Peyer's patch (tissue), 4 donors: ENCODE measurements at regions not wholly inside any gene's neighbourhood (a gene's known extent, or its start where the extent isn't known, plus 50 kb on each side); places are given as distances from the start of the nearest gene placed in this dataset.
"Not testable (repeated sequence)": the region's sequence is repeated elsewhere in the genome, so short reads cannot be mapped to it uniquely, and the experiment has no call there.

Experiments
- DNase-seq, 3 donors: peaks; one replicate each; pipeline ENCODE4 v3.0.0-alpha.2; 2017 to 2019
- H3K27ac ChIP-seq, 4 donors: fragments of 200-600 bp; sonication (generic); one replicate each; pipeline ENCODE4 v1.5.1; 2016 to 2019
- H3K27me3 ChIP-seq, 2 donors: fragments of 200-600 bp; sonication (generic); one replicate each; pipeline ENCODE4 v1.5.1; 2019
- H3K36me3 ChIP-seq, 3 donors: fragments of 200-600 bp; sonication (generic); one replicate each; pipeline ENCODE4 v1.5.1; 2016 to 2019
- H3K4me1 ChIP-seq, 4 donors: fragments of 200-600 bp; sonication (generic); one replicate each; pipeline ENCODE4 v1.5.1; 2016 to 2019
- H3K4me3 ChIP-seq, 4 donors: fragments of 200-600 bp; sonication (generic); 1 replicate in 3 of 4; 2 replicates in 1 of 4; pipeline ENCODE4 v1.5.1; 2016 to 2019; ENCODE audit warnings: mild to moderate bottlenecking in 1 of 4
- H3K9me3 ChIP-seq, 4 donors: fragments of 200-600 bp; sonication (generic); one replicate each; pipeline ENCODE4 v1.5.1; 2016 to 2019; ENCODE audit warnings: mild to moderate bottlenecking in 1 of 4
- CTCF ChIP-seq, 6 experiments: fragments of 450-650 bp in 4 of 6; fragments of 200-600 bp in 2 of 6; sonication (generic) in 1 of 6; IDR thresholded peaks; one replicate each; pipeline ENCODE4 v1.5.1; 2017 to 2019; ENCODE audit warnings: antibody characterized with exemption in 6 of 6, mild to moderate bottlenecking in 3 of 6, moderate library complexity in 1 of 6
- POLR2A ChIP-seq, 2 donors: fragments of 450-650 bp; IDR thresholded peaks; one replicate each; pipeline ENCODE4 v1.5.1; 2017; ENCODE audit warnings: antibody characterized with exemption in 2 of 2, mild to moderate bottlenecking in 2 of 2, moderate library complexity in 2 of 2

DNA sequence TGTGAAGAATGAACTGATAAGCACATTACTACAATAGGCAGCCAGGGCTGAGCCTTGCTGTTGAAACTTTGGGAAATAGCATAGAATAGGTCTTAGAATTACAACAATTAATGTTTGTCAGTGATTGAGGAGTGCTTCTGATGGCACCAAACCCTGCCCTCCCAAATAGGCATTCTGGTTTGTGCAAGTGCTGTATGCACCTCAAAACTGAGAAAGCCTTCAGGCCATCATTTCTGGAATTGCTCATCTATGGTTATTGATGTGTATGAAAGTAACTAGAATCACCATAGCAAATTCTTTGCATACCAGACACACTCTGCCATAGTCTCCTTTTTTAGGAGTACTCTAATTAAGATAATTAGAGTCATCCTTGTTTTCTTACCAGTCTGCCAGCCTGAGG is 585.0 kb upstream of the MBL2 start:
- H3K9me3 ChIP-seq, result no peaks in the 10 kb centered on the region
- no peaks in the 10 kb centered on the region for H3K27me3 ChIP-seq
- no peak overlapping the region for H3K27ac ChIP-seq

DNA sequence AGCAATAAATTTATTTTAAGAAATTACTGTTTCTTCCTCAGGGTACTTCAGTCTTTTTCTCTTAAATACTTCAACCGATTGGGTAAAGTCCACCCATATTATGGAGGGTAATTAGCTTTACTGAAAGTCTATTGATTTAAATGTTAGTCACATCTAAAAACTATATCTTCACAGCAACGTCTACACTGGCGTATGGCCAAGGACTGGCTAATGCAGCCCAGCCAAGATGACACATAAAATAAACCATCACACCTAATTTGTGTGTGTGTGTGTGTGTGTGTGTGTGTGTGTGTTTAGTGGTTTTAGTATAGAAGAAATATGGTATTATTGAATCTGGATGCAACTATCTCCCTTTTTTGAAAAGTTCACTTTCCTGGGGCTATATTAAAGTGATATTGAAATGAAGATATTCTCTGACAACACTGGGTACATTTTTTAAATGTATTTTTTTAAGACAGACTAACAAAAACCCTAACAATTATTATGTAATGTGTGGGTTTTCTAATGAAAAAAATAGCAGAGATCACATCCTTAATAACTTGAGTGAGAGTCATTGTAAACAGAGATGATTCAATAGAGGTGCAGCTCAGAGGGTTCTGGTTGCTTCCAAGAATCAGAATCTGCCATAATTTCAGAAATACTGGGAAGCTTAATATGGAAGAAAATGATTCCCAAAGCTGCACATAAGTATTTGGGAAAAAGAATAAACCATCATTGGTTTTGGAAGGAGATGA is 584.2 kb upstream of the MBL2 start:
- DNase-seq, result no peak
- Histone ChIP-seq H3K4me1 (no peaks in the 10 kb centered on the region), H3K9me3 (no peaks in the 10 kb centered on the region), H3K4me3 (no peak overlapping the region), H3K27me3 (no peaks in the 10 kb centered on the region), H3K27ac (no peak overlapping the region), H3K36me3 (no peaks in the 10 kb centered on the region)
- TF ChIP-seq POLR2A (IDR thresholded peaks at IDR 0.05) (no peak), CTCF (IDR thresholded peaks at IDR 0.05) (no peak)

More for the DNA sequence above, 585.0 kb upstream of the MBL2 start:
- no peaks in the 10 kb centered on the region for H3K4me1 ChIP-seq
- no peak overlapping the region for H3K4me3 ChIP-seq
- DNase-seq, result no peak
- TF ChIP-seq POLR2A (IDR thresholded peaks at IDR 0.05) (no peak), CTCF (IDR thresholded peaks at IDR 0.05) (no peak)
- H3K36me3 ChIP-seq, result no peaks in the 10 kb centered on the region

GRCh38 chr10:53342531-53342930 is 569.9 kb upstream of the MBL2 start:
- not testable (repeated sequence) for H3K27ac ChIP-seq, H3K4me3 ChIP-seq, H3K27me3 ChIP-seq, H3K9me3 ChIP-seq, H3K36me3 ChIP-seq, H3K4me1 ChIP-seq, DNase-seq

DNA sequence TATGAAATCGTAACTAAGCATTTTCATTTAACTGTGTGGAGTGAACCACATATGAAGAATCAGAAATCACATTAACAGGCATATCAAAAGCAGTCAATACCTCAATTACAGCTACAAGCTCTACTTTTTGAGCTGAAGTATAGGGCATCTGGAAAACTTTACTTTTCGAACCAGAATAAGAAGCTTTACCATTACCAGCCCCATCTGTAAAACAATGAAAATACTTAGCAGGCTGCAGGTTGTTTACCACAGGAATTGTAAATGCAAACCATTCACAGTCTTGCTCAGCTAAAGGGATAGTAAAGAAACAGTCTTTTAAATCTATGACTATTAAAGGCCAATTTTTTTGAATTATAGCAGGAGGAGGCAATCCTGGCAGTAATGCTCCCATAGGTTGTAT is 565.6 kb upstream of the MBL2 start:
- not testable (repeated sequence) for DNase-seq, H3K9me3 ChIP-seq, H3K27ac ChIP-seq, H3K4me1 ChIP-seq, H3K36me3 ChIP-seq, H3K27me3 ChIP-seq, H3K4me3 ChIP-seq

DNA sequence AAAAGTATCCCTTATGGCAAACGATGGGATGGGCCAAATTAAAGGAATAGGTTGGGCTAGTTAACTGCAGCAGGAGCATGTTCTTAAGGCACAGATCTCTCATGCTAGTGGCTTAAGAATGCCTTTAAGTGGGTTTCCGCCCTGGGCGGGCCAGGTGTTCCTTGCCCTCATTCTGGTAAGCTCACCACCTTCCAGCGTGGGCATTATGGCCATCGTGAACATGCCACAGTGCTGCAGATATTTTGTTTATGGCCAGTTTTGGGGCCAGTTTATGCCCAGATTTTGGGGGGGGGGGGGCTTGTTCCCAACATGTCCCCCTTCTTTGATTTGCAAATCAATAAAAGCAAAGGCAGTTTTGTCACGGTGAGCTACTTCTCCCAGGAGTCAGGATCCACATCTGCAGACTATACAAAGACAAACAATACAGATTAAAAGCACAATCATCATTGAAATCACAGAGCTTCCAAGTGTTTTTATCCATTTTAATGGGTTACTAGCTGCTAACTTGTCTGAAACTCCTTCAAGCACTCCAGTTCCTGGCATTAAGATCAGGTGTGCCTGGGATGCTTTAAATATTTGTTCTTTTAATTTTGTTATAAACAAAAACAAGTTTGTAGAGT is 563.3 kb upstream of the MBL2 start:
- H3K36me3 ChIP-seq, H3K9me3 ChIP-seq, H3K4me1 ChIP-seq, DNase-seq, H3K4me3 ChIP-seq, H3K27ac ChIP-seq, H3K27me3 ChIP-seq: not testable (repeated sequence)

DNA sequence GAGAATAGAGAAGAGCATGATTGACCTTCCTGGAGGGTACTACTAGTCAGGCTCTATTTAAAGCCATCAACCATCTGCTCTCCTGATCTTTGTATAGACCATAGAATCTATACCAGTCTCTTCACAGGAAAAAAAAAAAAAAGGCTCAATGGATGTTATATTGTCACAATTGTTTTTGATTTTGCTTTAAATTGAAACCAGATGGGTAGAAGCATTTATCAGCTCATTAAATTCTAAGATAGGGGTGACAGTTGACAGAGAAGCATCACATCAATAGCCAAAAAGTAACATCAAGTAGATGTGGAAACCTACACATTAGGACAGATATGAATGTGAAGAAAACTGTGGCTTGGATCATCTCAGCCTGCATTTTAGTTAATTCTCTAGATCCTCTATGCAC is 558.9 kb upstream of the MBL2 start:
- H3K9me3 ChIP-seq, result no peaks in the 10 kb centered on the region
- H3K27me3 ChIP-seq, result no peaks in the 10 kb centered on the region
- H3K27ac ChIP-seq, result no peak overlapping the region
- no peaks in the 10 kb centered on the region for H3K4me1 ChIP-seq
- no peak for DNase-seq
- TF ChIP-seq CTCF (IDR thresholded peaks at IDR 0.05) (no peak), POLR2A (IDR thresholded peaks at IDR 0.05) (no peak)
- no peaks in the 10 kb centered on the region for H3K36me3 ChIP-seq
- H3K4me3 ChIP-seq, result no peak overlapping the region

DNA sequence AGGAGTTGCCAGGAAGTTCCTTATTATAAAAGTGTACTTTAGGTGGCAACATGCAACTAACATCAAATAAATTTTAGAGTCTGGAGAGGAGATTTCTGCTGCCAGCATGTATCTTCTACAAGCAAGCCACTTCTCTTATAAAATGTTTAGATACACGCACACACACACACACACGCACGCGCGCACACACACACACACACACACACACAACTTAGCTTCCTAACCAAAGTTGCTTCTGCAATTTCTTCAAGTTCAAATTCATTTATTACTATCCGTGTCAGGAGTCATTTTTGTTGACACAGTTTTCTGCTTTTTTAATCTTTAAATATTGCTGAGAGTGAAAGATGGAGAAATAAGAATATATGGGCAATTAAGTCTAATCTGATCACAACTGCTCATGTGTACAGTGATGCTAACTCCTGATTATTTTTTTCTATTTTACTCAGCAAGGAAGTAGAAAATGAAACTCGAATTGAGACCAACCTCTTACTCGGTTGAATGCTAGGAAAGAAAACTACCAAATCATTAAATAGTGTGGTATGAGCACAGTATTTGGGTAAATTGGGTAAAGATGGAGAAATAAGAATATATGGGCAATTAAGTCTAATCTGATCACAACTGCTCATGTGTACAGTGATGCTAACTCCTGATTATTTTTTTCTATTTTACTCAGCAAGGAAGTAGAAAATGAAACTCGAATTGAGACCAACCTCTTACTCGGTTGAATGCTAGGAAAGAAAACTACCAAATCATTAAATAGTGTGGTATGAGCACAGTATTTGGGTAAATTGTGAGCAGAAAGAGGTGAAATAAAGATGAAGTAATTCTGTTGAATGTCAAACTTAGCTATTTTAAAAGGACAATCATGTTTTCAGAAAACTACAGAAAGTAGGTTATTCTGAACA is 554.1 kb upstream of the MBL2 start:
- not testable (repeated sequence) for H3K27ac ChIP-seq, H3K9me3 ChIP-seq, H3K4me3 ChIP-seq

More for the DNA sequence above, 554.1 kb upstream of the MBL2 start:
- not testable (repeated sequence) for H3K4me1 ChIP-seq, H3K27me3 ChIP-seq, H3K36me3 ChIP-seq, DNase-seq
